ENCODE measurements at regions not wholly inside any gene's neighbourhood (a gene's known extent, or its start where the extent isn't known, plus 50 kb on each side); places are given as distances from the start of the nearest gene placed in this dataset.

DNA sequence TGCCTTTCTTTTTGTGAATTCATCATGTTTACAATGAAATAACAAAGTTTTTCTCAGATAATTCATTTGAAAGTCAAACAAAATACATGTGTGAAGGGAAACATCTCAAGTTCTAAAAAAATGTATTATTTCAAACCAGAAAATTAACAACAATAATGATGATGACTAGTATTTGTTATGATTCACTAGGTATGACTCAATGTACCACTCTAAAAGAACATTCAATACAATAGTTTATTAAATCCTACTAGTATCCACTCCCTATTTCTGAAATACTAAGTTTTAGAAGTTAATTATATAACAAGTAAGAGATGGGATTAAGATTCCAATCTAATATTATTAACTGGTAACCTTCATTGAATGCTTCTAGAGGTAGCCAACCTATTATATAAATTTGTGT, 1444.8 kb upstream of the CDH8 start:
- no peak for TF ChIP-seq HCFC1 (IDR thresholded peaks at IDR 0.05; ENCODE audit: low read length)
- no peak for TF ChIP-seq NR2C1 (IDR thresholded peaks at IDR 0.05)
- no peak for TF ChIP-seq BRCA1 (IDR thresholded peaks at IDR 0.05; ENCODE audit: low read depth, low read length)
- TF ChIP-seq, protein P1, sequence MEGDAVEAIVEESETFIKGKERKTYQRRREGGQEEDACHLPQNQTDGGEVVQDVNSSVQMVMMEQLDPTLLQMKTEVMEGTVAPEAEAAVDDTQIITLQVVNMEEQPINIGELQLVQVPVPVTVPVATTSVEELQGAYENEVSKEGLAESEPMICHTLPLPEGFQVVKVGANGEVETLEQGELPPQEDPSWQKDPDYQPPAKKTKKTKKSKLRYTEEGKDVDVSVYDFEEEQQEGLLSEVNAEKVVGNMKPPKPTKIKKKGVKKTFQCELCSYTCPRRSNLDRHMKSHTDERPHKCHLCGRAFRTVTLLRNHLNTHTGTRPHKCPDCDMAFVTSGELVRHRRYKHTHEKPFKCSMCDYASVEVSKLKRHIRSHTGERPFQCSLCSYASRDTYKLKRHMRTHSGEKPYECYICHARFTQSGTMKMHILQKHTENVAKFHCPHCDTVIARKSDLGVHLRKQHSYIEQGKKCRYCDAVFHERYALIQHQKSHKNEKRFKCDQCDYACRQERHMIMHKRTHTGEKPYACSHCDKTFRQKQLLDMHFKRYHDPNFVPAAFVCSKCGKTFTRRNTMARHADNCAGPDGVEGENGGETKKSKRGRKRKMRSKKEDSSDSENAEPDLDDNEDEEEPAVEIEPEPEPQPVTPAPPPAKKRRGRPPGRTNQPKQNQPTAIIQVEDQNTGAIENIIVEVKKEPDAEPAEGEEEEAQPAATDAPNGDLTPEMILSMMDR (IDR thresholded peaks at IDR 0.05 in 2 of 3, conservative IDR thresholded peaks at IDR 0.05 in 1 of 3; ENCODE audit: control insufficient read depth in 2 of 3, extremely low read depth in 1 of 3, insufficient read depth in 1 of 3, low read depth in 3 of 3, low read length in 3 of 3) = no peak
